WERI-Rb-1 (cell line): ENCODE measurements at regions not wholly inside any gene's neighbourhood (a gene's known extent, or its start where the extent isn't known, plus 50 kb on each side); places are given as distances from the start of the nearest gene placed in this dataset.

Source experiments
- DNase-seq: peaks from one replicate; pipeline ENCODE4 v3.0.0-alpha.2; 2020
- H3K27ac ChIP-seq: fragments of 250-450 bp; sonication (Bioruptor Pico); 2 replicates; pipeline ENCODE4 v1.5.1; 2020; ENCODE audit warnings: mild to moderate bottlenecking, moderate library complexity
- H3K27me3 ChIP-seq: fragments of 250-450 bp; sonication (Bioruptor Pico); 2 replicates; pipeline ENCODE4 v1.5.1; 2021; ENCODE audit warnings: mild to moderate bottlenecking, low read depth, moderate library complexity; ENCODE audit not compliant: insufficient read depth, severe bottlenecking
- H3K36me3 ChIP-seq: fragments of 250-450 bp; sonication (Bioruptor Pico); 2 replicates; pipeline ENCODE4 v1.5.1; 2020; ENCODE audit warnings: mild to moderate bottlenecking, moderate library complexity
- H3K4me3 ChIP-seq: 2 replicates; pipeline ENCODE4 v1.5.1; 2011; ENCODE audit warnings: low read depth, mild to moderate bottlenecking, control low read depth, low read length
- H3K9me3 ChIP-seq: fragments of 250-450 bp; sonication (Bioruptor Pico); 2 replicates; pipeline ENCODE4 v1.5.1; 2021; ENCODE audit warnings: mild to moderate bottlenecking, moderate library complexity; ENCODE audit not compliant: severe bottlenecking
- CTCF ChIP-seq: IDR thresholded peaks from 2 replicates; pipeline ENCODE4 v1.5.1; 2011; ENCODE audit warnings: low read depth, mild to moderate bottlenecking, control low read depth, inconsistent platforms, low read length

GRCh38 chr5:105903069-105903468 lies 1767.7 kb downstream of the EFNA5 start:
- Histone ChIP-seq H3K9me3 (no peaks in the 10 kb centered on the region), H3K4me3 (no peak overlapping the region)
- no peak for DNase-seq

GRCh38 chr5:105899726-105900125 lies 1771.0 kb downstream of the EFNA5 start:
- DNase-seq: no peak
- no peak for TF ChIP-seq CTCF
- H3K4me3 ChIP-seq: no peak overlapping the region
- no peaks in the 10 kb centered on the region for H3K36me3 ChIP-seq
- H3K9me3 ChIP-seq: no peaks in the 10 kb centered on the region
- H3K27me3 ChIP-seq: no peaks in the 10 kb centered on the region
- H3K27ac ChIP-seq: no peak overlapping the region

More at GRCh38 chr5:105903069-105903468, 1767.7 kb downstream of the EFNA5 start:
- no peak for TF ChIP-seq CTCF
- Histone ChIP-seq H3K27ac (no peak overlapping the region), H3K27me3 (no peaks in the 10 kb centered on the region), H3K36me3 (no peaks in the 10 kb centered on the region)

GRCh38 chr5:105898183-105898582 lies 1772.6 kb downstream of the EFNA5 start:
- no peak for TF ChIP-seq CTCF
- Histone ChIP-seq H3K4me3 (no peak overlapping the region), H3K36me3 (no peaks in the 10 kb centered on the region), H3K27me3 (no peaks in the 10 kb centered on the region), H3K27ac (no peak overlapping the region), H3K9me3 (no peaks in the 10 kb centered on the region)
- DNase-seq: no peak

GRCh38 chr5:105885266-105885665 lies 1785.5 kb downstream of the EFNA5 start:
- Histone ChIP-seq H3K9me3 (no peaks in the 10 kb centered on the region), H3K4me3 (no peak overlapping the region), H3K27me3 (no peaks in the 10 kb centered on the region), H3K36me3 (no peaks in the 10 kb centered on the region), H3K27ac (no peak overlapping the region)
- TF ChIP-seq CTCF: no peak
- DNase-seq: no peak

GRCh38 chr5:105882956-105883481 lies 1787.7 kb downstream of the EFNA5 start:
- H3K9me3 ChIP-seq: no peaks in the 10 kb centered on the region
- TF ChIP-seq CTCF: no peak
- H3K27ac ChIP-seq: no peak overlapping the region
- no peak for DNase-seq
- H3K4me3 ChIP-seq: no peak overlapping the region
- H3K27me3 ChIP-seq: no peaks in the 10 kb centered on the region
- no peaks in the 10 kb centered on the region for H3K36me3 ChIP-seq

- TF ChIP-seq CTCF: no peak
- Histone ChIP-seq H3K27me3 (no peaks in the 10 kb centered on the region), H3K9me3 (no peaks in the 10 kb centered on the region), H3K27ac (no peak overlapping the region), H3K4me3 (no peak overlapping the region), H3K36me3 (no peaks in the 10 kb centered on the region)
- no peak for DNase-seq
Observed at GRCh38 chr5:105878402-105878801, 1792.3 kb downstream of the EFNA5 start.
